HG02610 (cell line): ENCODE measurements at regions not wholly inside any gene's neighbourhood (a gene's known extent, or its start where the extent isn't known, plus 50 kb on each side); places are given as distances from the start of the nearest gene placed in this dataset.

Source experiments
- ATAC-seq: cut with Tn5 transposase; IDR thresholded peaks from one replicate; pipeline ENCODE4 v1.9.1; 2021; ENCODE audit warnings: mild to moderate bottlenecking, moderate library complexity; ENCODE audit not compliant: unreplicated experiment

DNA sequence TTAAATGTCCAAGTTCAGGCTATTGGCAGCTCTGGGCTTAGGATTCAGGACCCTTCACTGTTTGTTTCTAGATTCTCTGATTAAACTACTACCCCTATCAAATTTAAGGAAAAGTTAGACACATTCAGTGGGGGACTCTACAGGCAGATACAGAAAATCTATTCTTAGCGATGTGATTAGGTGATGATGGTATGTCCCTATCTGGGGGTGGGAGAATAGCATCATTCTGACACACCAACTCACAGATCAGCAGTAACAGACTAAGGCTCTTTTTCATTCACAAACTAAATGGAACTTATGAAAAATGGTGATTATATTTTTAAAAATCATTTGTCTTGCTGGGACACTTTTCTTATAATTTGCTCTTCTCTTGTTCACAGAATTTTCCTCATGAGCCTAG is 232.9 kb upstream of the CDH2 start:
- no peak for ATAC-seq

DNA sequence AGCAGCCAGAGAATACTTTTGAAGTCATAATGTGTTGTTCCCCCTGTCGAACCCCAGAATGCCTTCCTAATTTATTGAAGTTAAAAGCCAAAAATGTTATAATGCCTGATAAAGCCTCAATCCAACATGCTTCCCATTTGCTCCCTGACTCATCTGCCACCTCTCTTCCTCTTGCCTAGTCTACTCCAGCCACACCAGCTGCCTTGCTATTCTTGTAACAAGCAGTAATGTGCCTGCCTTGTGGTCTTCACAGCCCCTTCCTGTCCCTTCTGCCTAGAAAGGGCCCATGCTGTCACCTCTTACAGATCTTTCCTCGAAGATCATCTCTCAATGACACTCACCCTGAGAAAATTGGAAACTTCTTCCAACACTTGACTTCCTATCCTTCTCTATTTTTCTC is 231.6 kb upstream of the CDH2 start:
- no peak for ATAC-seq

DNA sequence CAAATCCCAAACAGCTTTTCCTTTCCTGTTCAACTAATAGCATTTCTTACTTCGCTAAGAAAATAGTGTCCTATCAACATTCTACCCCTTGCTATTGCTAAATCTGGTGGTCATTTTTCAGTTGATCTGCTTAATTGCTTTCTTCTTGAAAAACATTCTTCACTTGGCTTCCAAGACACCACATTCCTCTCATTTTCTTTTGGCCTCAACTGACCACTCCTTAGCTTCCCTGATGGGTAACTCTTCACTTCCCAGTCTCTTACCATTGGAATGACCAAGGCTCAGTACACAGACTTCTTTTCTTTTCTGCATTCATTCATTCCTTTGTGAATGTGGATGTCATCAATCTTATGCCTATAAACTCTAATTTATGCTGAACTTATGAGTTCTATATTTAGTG is 230.8 kb upstream of the CDH2 start:
- no peak for ATAC-seq

DNA sequence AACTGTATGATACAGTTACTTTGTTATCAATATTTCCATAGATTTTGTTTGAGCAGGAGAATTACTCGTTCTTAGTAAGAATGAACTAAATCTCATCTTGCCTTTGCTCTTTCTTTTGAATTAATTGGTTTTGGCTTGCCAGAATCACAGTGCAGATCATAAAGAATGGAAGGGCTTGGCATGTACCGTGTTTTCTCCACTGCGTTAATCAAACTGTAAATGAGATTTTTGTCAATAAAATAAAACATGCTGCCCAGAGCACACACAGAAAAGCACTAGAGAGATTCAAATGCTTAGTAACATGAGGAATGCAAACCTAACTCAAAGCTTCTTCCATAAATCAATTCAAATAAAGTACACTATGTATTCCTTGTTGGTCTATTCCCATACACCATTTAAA is 229.6 kb upstream of the CDH2 start:
- no peak for ATAC-seq

DNA sequence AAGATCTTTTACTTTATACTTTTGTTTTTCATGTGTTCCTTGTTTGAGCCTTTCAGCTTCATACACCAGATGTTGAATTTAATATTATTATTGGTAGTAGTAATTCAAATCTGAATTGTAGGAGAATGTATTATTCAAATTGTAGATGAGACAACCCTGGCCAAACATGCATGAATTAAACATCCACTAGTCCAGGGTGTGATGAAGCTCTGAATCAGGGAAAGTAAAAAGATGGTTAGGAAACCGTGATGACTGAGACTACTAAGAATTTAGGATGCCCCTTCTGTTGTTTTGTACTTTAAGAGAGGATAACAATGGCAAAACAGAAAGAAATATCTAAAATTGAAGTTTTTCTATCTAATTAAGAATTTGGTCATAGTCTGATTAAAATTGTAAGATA is 227.8 kb upstream of the CDH2 start:
- no peak for ATAC-seq

DNA sequence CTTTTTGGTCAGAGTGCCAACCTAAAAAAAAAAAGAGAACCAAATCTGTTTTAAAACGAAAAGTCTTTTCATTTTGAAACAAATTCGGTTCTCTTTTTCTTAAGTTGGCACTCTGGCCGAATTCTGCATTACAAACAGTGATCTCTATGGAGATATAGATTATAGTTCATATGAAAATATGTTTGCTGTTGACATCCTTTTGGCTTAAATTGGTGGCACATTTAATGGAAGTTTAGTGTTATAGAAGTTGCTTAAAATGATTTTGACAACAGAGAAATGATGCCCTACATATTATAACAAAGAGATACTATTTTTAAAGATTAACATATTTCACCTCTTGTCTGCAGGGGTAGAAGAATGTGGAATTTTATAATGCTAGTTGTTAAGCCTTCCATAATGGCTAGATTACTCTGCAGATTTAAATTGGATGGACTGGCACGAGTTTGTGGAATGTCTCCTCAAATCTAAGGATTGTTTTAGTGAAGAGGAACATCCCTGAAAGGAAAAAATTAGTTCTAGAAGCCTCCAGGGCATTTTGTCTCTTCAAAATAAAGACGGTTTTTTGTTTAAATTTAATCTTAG is 222.9 kb upstream of the CDH2 start:
- ATAC-seq, result no peak

DNA sequence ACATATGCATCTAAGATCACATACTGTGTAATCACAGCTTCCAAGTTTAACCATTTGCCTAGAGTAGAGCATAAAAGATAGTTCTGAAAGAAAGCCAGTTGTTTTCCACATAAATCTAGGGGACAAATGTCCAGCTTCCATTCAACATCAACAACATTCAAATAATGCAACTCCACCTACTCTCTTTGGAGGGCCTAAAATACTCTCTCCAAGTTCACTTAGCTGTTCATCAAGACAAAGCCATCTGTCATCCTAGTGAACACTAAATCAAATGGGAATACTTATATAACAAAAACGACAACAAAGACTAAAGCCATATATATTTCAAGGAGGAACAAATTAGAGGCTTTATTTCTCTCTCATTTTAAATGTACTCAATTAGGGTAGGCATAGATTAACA is 221.5 kb upstream of the CDH2 start:
- no peak for ATAC-seq

DNA sequence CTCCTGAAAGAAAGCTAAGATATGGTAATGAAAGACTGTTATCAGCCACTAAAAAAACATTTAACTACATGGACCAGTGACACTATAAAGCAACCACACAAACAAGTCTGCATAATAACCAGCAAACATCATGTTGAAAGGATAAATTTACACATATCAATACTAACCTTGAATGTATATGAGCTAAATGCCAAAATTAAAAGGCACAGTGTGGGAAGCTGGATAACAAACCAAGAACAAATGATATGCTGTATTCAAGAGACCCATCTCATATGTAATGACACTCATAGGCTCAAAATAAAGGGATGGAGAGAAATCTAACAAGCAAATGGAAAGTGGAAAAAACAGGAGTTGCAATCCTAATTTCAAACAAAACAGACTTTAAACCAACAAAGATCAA is 213.1 kb upstream of the CDH2 start:
- no peak for ATAC-seq

DNA sequence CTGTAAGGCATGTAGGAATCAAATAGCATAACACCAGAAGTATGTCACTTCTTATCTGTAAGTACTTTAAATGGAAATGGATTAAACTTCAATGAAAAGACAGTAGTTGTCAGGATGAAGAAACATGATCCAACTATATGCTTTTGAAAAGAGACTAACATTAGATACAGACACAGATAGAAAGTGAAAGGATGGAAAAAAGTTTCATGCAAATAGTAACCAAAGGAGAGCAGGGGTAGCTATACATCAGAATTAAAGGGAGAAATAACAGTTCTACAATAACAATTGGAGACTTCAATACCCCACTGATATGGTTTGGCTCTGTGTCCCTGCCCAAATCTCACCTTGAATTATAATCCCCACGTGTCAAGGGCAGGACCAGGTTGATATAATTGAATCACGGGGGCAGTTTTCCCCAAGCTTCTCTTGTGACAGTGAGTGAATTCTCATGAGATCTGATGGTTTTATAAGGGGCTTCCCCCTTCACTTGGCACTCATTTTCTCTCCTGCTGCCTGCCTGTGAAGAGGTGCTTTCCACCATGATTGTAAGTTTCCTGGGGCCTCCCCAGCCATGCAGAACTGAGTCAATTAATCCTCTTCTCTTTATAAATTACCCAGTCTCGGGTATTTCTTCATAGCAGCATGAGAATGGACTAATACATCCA is 205.4 kb upstream of the CDH2 start:
- ATAC-seq, result peak; percentile 77

DNA sequence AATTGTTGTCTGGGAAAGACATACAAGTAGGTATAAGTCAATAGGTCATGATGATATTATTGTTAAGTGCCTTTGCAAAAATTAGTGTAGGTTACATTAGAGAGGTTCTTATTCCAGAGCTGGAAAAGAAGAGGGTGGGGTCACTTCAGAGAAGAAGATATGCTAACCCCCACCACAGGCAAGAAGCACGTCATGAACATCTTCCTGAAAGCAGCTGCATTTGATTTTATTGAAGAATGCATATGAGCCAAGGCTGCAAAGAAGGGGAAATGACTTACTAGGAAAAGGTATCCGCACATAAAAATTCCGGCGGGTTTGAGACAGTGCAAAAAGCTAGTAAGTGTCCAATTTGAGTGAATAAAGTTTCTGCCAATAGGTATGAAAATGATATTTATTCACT is 195.3 kb upstream of the CDH2 start:
- no peak for ATAC-seq

DNA sequence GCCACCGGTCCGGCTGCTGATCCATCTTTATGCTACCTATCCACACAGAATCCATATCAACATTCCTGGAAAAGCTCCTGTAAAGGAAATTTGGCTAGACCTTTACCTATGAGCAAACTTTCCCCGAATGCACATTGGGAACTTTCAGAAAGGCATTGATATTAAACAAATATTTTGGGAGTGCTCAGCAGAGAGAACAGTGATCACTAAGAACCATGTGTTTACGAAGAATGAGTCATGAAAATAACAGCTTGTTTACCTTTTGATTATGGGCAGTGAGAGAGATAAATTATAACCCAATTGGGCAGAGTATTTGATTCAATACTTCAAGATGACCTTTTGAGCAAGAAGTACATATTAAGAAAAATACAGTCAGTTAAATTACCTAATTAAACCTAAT is 189.7 kb upstream of the CDH2 start:
- ATAC-seq, result no peak

DNA sequence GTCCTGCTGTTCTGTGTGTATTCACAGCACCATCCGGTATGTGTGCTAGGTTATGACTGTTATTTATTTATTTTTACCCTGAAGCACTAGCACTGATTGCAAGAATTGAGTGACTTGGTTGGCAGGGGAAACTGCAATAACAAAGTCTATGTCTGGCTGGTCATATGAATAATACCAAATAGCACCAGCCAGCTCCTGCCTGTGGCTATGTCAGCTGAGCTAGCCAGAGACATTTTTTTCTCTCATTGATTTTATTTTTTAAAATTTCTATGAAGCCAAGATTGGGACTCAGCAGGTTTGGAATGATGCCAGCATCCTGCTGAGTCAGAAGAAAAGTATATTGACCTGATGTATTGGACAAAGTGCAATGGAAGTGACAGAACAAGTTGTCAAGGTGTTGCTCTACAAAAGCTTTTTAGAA is 188.5 kb upstream of the CDH2 start:
- ATAC-seq, result no peak

DNA sequence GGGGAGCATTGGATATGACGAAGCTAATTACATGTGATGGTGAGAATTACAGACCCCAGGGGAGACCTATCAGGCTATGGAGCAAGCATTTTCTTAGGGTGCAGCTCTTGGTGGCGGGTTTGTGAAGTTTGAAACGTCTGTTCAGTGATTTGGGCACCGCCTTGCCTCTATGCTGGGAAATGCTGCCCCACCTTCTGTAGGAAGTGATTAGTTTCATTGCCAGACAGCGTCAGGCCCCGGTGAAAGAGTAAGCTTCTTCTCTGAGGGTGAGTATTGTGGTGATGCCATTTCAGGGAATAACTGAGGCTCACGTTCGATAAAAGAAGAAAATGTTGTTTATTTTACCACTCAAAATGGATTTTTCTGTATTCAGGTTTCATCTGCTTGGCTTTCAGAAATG is 186.2 kb upstream of the CDH2 start:
- no peak for ATAC-seq

DNA sequence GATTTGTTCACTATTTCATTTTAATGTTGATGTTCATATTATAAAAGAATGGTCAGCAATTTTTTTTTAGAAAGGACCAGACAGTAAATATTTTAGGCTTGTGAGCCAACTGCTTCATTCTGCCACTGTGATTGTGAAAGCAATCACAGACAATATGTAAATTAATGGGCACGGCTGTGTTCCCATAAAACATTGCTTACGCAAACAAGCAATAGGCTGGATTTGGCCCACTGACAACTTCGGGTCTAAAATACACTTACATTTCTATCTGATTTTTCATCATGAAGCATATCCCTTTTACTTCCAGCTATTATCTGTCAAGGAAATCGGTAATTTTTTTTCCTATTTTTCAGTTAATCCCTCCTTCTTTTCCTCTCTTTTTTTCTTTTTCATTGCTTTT is 182.2 kb upstream of the CDH2 start:
- no peak for ATAC-seq

DNA sequence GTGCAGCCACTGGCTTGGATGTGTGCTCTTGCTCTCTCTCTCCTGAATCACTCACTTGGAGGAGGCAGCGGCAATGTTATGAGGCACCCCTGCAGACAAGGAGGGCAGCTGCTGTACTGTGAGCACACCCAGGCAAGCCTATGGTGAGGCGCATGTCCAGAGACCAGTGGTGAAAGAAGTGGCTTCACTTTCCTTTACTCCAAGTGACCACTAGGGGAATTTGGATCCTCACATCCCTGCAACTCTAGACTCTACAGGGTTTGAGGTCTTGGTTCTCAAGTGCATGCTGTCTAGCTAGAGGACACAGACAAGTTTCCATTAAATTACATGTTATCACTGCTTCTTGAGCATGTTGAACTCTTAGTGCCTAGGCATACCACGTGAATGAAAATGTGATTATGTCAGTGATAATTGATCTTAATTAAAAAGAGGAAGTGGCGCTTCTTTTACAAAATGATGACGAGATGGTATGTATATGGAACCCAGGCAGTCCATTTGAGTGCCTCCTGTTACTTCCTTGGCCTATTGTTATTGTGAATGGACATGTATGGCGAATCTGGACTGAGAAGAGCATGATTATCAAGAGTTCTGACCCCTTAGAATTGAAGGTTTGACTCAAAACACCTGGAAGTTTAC is 181.0 kb upstream of the CDH2 start:
- no peak for ATAC-seq

DNA sequence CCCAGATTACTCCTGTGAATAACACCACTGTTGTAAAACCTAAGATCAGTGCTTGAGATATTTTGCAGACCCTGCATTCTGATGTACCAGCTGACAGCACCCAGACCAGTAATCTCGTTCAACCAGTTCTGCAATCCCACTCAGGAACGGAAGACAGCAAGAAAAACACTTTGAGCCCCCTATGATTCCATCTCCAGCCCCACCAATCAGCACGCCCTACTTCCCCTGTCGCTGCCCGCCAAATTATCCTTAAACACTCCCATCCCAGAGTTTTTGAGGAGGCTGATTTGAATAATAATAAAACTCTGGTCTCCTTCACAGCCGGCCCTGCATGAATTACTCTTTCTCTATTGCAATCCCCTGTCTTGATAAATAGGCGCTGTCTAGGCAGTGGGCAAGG is 173.9 kb upstream of the CDH2 start:
- no peak for ATAC-seq

DNA sequence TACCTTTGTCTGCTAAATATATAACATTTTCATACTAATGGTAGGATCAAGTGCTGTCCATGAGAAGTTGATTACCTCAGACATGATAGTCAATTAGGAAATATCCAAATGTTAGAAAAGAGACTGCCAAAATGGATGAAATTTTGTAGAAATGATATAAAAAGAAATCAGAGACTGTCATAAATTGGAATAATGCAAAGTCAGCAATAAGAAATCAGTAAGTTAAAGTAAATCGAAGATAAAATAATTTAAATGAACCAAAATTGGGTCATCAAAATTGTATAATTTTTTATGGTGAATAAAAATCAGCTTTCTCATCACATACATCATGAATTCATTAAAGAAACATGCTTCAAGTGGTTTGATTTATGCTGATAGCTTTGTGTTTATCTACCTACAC is 165.3 kb upstream of the CDH2 start:
- no peak for ATAC-seq

DNA sequence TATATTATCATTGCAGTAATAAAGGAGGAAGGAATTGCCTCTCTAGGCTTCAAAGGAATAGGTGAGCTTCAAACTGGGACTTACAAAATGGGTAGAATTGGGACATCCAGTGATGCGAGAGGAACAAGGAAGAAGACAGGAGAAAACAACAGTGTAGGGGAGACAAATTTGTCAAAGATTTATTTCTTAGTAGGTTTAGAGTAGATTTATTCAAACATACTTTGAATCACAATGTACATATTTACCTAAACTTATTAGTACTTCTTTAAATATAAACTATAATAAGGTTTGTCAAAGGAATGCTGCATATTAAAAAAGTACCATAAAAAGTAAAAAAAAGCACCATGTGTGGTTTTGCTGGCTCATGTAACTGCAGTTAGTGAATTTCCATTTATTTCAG is 161.4 kb upstream of the CDH2 start:
- no peak for ATAC-seq

DNA sequence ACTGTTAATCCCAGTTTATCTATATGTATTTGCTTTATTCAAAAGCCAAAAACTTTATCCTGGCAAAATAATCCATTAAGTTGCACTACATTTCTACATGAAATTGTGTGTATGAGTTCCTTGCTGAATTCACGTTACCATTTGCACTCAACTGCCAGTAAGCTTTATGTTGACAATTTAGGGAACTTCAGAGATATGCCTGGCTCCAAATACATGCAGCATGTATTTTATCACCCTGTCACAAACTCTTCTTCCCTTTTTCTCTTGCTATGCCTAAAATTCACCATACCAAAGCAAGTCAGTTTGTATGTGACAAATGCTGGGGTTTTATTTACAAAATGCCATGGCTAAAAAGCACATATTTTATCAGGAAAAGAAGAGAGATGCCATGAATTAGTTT is 157.6 kb upstream of the CDH2 start:
- no peak for ATAC-seq

DNA sequence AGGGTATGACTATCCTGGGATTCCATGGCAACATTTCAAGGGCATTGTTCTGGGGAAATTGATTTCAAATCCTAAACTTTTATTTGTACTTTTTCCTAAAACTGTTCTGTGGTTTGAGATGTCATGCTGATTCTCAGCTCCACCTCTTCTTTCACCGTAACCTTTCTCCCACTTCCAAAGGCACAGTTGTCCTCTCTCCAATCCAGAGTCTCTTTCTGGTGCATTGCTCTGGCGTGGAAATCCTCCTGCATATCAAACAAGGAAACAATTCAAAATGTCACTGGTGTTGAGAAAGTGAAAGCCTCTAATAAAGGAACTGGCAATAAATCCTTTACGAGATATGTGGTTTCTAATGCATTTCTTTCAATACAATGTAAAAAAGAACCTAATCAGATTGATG is 155.1 kb upstream of the CDH2 start:
- no peak for ATAC-seq

DNA sequence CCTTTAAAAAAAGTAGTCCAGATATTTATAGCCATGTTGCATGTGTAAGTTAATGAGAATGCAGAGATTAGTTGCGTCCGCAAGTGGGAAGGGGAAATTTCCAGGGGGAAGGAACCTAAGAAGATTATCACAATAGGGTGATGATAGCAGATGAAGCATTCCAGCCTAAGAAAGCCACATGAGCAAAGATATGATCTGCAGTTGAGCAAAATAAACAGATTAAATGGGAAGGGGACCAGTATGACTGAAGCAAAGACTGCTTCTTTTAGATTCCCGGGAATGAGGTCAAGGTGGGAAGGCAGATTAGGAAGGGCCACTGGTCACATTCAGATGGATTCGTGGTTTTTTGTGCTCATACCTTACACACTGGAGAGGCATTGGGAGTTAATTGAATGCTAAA is 154.6 kb upstream of the CDH2 start:
- no peak for ATAC-seq

DNA sequence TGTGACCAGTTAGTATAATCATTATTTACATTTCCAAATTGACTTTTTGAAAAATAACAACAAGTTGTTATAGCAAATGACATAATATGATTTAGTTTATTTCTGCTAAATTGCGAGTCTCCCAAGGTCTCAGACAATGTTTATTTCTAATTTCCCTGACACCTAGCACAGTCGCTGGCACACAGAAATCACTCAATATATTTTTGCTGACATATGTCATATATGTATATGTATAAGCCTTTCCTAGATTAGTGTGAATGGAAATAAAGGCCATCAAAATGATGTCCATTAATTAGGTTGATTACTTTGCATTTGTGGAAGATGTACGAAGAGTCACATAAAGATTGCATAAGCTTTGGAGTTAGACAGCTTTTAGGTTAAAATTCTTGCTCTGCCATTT is 136.7 kb upstream of the CDH2 start:
- no peak for ATAC-seq

DNA sequence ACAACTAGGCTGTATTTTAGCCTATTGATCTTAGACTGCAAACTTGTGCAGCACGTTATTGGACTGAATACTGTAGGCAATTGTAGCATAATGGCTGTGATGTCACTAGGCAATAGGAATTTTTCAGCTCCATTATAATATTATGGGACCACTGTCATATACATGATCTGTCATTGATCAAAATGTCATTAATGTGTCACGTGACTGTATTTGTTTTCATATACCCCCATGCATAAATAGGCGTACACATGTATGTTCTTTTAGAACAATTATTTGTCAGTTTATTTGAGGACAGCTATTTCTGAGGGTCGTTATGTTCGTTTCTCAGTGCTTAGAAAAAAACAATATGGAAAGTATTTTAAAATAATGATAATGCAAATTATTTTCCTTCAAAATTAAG is 111.9 kb upstream of the CDH2 start:
- no peak for ATAC-seq
